Epidermal melanocyte (primary cell): ENCODE measurements at regions not wholly inside any gene's neighbourhood (a gene's known extent, or its start where the extent isn't known, plus 50 kb on each side); places are given as distances from the start of the nearest gene placed in this dataset.

Source experiments
- DNase-seq: peaks from one replicate; pipeline ENCODE4 v3.0.0; 2011; ENCODE audit warnings: low spot score; ENCODE audit not compliant: insufficient read length

GRCh38 chr4:176971576-176972115, 178.9 kb upstream of the VEGFC start:
- no peak for DNase-seq

GRCh38 chr4:176979416-176979815, 186.7 kb upstream of the VEGFC start:
- DNase-seq, result no peak

GRCh38 chr4:176981074-176981473, 188.4 kb upstream of the VEGFC start:
- DNase-seq, result no peak

DNA sequence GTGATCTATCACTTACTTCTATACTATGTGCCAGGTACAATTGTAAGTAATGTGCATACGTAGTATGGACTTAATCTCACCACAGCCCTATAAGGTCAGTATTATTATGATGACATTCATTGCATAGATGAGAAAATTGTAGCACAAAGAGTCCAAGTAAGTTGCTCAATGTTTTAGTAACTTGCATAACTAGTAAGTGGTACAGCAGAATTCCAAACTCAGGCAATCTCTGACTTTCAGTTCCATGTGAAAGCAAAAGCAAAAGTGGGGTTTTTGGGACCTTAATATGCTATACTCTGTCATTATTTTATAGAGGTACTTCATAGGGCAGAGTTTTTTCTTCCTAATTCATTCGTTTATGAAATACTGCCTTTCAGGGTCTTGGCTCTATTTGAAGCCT, 188.8 kb upstream of the VEGFC start:
- no peak for DNase-seq

DNA sequence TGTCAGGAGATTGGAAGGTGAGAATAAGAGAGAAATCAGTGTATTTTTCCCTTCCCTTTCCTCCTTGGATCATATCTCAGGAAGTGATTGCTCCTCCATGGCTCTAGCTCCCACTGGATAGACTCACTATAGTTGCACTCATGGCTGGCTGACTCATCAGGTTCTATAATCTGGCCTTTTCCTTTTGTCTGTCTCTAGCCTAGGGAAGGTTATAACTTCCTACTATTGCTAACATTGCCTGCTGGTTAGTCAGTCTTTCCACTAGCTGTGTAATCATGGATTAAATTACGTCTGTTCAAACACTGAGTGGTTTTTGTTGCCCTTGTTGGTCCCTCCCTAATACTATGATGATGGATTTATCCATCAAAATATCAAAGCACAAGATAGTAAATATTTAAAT, 195.5 kb upstream of the VEGFC start:
- peak; percentile 15 for DNase-seq

DNA sequence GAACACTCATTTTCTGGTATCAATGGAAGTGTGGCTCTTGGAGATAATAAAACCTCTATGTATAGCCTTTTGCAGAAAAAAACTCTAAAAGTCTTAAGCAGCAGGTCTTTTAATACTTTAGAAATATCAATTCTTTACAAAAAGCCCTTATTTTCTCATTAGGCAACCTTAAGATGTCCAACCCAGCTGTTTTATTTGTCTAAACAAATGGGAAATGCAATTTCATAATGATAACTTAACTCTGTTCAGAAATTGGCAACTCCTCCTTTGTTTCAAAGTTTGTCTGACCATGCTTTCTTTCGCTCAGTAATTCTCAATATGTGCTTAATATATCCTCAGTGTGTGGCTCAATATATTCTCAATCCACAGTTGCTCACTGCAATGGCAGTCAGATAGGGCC, 196.5 kb upstream of the VEGFC start:
- DNase-seq, result no peak

GRCh38 chr4:176999935-177000543, 207.3 kb upstream of the VEGFC start:
- DNase-seq, result no peak

DNA sequence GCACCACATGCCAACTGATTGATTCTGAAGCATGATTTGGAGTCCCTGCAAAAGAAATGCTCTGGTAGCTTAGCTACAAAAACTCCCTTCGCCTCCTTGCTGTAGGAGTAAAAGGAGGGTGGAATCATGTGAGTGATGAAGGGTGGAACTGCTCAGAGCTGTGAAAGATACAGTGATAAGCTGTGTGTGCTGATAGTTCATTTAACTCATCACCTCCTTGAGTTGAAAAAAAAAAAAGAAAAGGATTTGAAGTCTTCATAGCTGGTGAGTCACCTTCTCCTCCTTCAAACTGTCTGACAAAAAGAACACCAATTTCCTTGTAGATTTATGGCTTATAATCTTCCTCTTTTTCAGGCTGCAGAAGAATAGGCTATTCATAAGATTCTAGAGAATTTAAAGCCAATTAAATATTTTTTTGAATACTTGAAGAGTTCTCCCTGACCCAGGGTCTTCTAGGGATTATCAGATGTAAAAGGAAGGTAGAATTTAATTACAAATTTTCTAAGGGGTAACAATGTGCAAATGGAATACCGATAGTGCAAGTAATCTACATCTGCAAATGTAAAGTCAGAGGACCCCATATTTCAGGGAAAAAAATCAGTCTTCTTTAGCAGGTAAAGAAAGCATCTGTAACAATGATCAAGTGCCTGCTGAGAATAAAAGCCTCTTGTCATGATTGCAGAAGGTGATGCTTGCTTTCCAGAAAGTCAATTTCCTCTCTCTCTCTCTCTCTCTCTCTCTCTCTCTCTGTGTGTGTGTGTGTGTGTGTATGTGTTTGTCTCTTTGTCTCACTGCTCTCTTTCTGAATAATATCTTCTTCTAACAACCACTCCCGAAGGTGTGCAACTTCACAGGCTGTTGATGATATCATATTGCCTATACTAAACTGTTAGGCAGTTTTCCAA, 208.8 kb upstream of the VEGFC start:
- DNase-seq, result no peak

GRCh38 chr4:177005674-177006230, 213.0 kb upstream of the VEGFC start:
- no peak for DNase-seq

GRCh38 chr4:177006331-177006730, 213.6 kb upstream of the VEGFC start:
- DNase-seq, result no peak

DNA sequence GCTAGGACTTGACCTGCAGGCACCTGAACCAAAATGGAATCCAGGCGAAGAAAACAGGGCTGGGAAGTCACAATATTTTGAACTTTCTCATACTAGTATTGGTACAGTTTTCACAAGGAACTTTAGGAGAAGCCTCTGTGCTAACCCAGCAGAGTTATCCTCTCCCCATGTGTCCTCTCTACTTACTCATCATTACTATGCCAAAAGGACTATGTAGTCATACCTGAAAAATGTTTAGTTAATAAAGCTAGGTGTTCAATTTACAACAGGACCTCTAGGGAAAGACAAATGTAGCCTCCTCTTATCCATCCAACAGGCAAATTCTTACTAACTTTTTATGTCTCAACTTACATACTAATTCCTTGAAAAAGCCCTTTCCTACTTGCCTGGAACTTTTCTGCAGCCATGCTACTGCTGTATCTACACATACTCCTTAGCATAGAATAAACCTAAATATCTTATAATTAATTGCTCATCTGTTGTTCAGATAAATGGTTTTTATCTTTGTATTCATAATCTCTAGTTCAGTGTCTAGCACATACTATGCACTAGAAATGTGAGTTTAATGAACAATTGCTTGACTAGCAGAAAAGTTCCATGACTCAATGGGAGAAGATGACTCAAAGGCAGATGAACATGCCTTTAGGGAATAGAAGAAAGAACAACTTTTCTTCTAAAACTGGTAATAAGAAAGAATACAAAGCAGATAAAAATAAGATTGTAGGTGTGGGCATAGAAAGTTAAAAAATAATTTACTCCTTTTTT, 215.5 kb upstream of the VEGFC start:
- no peak for DNase-seq

DNA sequence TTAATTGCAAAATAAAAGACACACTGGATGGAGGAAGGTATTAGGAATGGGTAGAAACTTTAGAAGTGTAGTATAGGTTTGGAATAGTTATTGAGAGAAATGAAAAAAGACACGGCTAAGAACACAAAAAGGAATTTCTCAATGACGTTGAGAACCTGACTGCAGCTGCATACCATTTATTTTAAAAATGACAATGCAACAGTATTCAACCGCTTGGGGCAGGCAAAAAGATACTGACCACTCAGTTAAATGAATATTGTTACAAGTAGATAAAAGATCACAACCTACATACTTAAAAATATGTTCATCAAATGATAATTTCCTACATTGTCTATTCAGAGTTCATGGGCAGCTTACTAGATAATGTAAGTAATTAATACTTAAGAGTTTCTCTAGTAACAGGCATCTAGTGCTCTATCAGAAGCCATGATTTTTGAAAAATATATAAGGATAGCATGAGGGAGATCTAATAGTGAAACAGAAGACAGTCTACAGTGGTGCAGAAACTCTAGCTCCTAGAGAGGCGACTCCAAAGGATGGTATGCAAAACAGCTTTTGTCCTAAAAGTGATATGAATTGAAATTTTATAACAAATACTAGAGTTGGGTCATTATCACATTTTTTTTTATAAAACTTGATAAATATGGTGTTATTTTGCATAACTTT, 216.2 kb upstream of the VEGFC start:
- no peak for DNase-seq

- DNase-seq, result no peak
Observed at GRCh38 chr4:177010418-177010817, 217.7 kb upstream of the VEGFC start.

DNA sequence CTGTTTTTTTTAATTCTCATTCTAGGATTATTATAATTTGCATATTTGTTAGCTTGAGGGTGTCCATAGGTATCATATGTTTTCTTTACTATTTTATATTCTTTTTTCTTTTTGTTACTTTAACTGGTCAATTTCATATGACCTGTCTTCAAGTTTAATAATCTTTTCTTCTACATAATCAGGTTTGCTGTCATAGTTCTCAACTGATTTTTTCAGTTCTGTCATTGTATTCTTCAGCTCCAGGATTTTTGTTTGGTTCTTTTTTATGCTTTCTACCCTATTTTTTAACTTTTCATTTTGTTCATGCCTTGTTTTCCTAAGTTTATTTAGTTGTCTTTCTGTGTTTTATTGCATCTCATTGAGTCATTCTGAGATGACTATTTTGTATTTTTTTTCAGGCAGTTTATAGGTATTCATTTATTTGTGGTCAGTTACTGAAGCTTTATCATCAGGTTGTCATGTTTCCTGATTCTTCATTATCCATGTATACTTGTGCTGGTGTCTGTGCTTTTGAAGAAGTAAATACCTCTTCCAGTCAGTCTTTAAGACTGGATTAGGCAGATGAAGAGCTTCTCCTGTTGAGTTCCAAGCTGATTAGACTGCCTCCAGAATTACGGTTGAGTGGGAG, 220.3 kb upstream of the VEGFC start:
- no peak for DNase-seq

DNA sequence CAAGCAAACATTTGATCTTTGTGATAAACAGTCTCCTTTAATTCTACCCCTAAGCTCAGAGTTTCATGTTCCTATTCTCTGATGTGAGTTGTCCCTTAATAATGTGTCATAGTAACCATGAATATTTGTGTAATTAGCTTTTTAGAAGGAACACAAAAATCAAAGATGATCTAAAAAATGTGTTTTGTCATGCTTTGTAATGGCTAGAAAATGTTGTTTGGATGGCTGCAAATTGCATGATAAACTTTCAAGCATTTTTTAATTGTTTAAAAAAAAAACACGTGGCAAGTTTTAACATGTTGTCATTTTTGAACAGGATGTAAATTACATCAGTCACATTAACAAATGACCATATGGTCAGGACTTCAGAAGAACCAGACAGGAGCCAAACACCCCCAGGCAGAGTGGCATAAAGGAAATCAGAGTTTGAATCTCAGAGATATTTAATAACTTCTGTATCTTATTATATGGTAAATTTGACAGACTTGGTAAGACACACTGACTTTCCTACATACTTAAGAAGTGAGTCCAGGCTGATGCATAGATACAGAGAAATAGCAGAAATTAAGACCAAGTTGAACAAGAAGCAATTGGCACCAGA, 223.9 kb upstream of the VEGFC start:
- no peak for DNase-seq

DNA sequence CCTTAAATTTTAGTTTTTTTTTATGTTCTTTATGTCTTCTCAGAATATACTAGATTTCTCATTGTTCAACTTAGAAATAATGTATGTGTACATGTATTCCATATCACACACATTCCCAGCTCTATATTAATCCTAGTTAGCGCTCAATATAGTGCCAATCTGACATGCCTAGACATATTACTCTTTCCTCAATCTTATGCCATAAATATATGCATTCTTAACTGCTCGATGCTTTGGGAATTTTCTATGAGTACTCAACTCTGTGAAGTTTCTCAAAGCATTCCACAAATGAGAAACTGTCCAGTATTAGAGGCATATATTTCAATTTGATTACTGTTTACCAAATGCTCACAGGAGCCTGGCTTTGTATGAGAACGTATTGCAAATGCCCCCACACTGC, 231.2 kb upstream of the VEGFC start:
- DNase-seq, result no peak

GRCh38 chr4:177032341-177032740, 239.6 kb upstream of the VEGFC start:
- no peak for DNase-seq

DNA sequence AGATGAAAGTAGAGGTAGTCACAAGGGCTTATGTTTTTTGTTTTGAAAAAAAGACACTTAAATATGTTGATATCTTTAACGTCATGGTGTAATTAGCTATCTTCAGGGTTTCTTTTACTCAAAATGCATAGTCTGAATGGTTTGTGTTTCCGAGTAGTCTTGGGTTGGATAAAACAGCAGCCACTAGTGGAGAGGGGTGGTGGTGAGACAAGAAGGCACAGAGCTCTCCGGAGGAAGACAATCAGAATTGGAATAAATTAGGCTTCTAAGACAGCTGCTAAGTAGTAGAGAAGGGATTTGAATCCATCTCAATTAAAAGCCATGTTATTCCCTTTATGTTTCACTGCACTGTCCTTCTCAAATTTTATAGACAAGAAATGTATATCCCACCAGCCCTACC, 240.4 kb upstream of the VEGFC start:
- no peak for DNase-seq

- no peak for DNase-seq
Observed at GRCh38 chr4:177033632-177034031, 240.9 kb upstream of the VEGFC start.

- no peak for DNase-seq
Observed at GRCh38 chr4:177041356-177041755, 248.6 kb upstream of the VEGFC start.
